VCaP (cell line): ENCODE measurements at regions not wholly inside any gene's neighbourhood (a gene's known extent, or its start where the extent isn't known, plus 50 kb on each side); places are given as distances from the start of the nearest gene placed in this dataset.

Experiments used
- H3K27ac ChIP-seq: fragments of 450-650 bp; 2 replicates; pipeline ENCODE4 v1.5.1; 2017
- CTCF ChIP-seq: fragments of 450-650 bp; conservative IDR thresholded peaks from 2 replicates; pipeline ENCODE4 v1.5.1; 2017; ENCODE audit warnings: mild to moderate bottlenecking, moderate library complexity

GRCh38 chr4:57689693-57690205 lies 579.6 kb upstream of the IGFBP7 start:
- TF ChIP-seq CTCF: no peak
- no peak overlapping the region for H3K27ac ChIP-seq

- TF ChIP-seq CTCF: no peak
These were observed 572.1 kb upstream of the IGFBP7 start for GRCh38 chr4:57682275-57682674.

GRCh38 chr4:57679969-57680368 lies 569.8 kb upstream of the IGFBP7 start:
- TF ChIP-seq CTCF: no peak

More at GRCh38 chr4:57682275-57682674, 572.1 kb upstream of the IGFBP7 start:
- no peak overlapping the region for H3K27ac ChIP-seq

GRCh38 chr4:57676394-57676793 lies 566.2 kb upstream of the IGFBP7 start:
- H3K27ac ChIP-seq: no peak overlapping the region
- no peak for TF ChIP-seq CTCF

More at GRCh38 chr4:57679969-57680368, 569.8 kb upstream of the IGFBP7 start:
- H3K27ac ChIP-seq: no peak overlapping the region

GRCh38 chr4:57672846-57673433 lies 562.8 kb upstream of the IGFBP7 start:
- no peak overlapping the region for H3K27ac ChIP-seq
- no peak for TF ChIP-seq CTCF

- H3K27ac ChIP-seq: no peak overlapping the region
- no peak for TF ChIP-seq CTCF
These were observed 558.4 kb upstream of the IGFBP7 start for GRCh38 chr4:57668621-57669020.

GRCh38 chr4:57665806-57666205 lies 555.6 kb upstream of the IGFBP7 start:
- TF ChIP-seq CTCF: no peak

More at GRCh38 chr4:57665806-57666205, 555.6 kb upstream of the IGFBP7 start:
- H3K27ac ChIP-seq: no peak overlapping the region
